HG02981 (cell line): ENCODE measurements at regions not wholly inside any gene's neighbourhood (a gene's known extent, or its start where the extent isn't known, plus 50 kb on each side); places are given as distances from the start of the nearest gene placed in this dataset.
"Not testable (repeated sequence)": the region's sequence is repeated elsewhere in the genome, so short reads cannot be mapped to it uniquely, and the experiment has no call there.

Experiments
- ATAC-seq: cut with Tn5 transposase; IDR thresholded peaks from one replicate; pipeline ENCODE4 v1.9.1; 2021; ENCODE audit warnings: mild to moderate bottlenecking, moderate library complexity; ENCODE audit not compliant: unreplicated experiment

- ATAC-seq, result no peak
These were observed 61.4 kb upstream of the E2F3 start for GRCh38 chr6:20340068-20340848.

GRCh38 chr6:20341096-20341495, 60.6 kb upstream of the E2F3 start:
- no peak for ATAC-seq

DNA sequence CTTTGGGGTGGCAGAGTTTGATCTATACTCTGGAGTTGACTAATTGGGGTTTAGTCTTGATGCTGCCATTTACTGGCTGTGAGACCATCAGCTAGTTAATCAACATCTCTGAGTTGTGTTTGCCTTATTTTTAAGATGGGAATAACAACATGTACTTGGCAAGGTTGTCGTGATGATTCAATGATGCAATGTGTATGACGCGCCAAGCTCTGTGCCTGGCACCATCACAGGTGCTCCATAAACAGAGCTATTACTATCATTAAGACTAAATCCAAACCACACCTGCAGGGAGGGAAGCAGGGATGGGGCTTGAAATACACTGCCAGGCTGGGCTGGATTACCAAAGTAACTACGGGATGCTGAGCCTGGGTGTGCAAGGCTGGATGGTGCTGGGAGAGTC, 60.1 kb upstream of the E2F3 start:
- no peak for ATAC-seq

DNA sequence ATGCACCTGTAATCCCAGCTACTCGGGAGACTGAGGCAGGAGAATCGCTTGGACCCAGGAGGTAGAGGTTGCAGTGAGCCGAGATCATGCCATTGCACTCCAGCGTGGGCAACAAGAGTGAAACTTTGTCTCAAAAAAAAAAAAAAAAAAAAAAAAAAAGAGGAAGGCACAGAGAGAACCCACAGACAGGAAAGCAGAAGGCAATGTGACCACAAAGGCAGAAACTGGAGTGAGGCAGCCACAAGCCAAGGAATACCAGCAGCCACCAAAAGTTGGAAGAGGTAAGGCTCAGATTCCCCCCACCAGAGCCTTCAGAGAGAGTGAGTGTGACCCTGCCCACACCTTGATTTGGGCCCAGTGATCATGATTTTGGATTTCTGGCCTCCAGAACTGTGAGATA, 54.7 kb upstream of the E2F3 start:
- not testable (repeated sequence) for ATAC-seq

DNA sequence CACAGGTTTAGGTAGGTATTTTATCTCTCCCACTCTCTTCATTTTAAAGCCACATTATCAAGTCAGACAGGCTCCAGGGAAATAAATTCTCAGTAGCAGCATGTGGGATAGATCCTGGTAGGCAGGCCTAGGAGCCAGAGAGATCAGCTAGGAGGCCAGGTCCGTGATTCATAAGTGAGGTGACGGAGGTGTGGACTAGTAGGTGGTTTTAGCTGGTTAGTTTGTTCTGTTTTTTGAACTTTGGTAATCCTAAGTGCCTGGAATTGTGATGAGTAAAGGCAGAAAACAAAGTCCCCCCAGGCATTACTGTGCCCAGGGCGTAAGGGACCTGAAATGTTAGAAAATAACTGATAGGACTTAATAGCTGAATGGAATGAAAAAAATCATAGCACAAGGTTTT, 53.6 kb upstream of the E2F3 start:
- no peak for ATAC-seq

DNA sequence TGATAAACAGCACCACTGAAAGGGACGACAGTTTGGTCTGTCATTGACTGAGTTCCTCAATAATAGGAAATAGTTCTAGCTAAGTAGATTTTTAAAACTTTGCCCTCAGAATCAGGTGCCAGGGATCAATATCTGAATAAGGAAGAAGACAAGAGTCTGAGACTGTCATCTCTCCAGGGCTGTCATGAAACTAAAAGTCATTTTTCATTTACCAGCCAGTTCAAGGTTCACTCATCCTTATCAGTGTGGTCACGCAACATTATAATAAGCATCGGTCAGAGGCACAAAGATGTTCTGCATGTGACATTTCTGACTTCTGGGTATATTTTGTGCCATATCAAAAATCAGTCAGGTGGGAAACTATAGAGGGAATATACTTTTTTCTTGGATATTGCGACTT, 52.5 kb upstream of the E2F3 start:
- no peak for ATAC-seq

- ATAC-seq, result no peak
These were observed 51.5 kb upstream of the E2F3 start for GRCh38 chr6:20350215-20350614.

GRCh38 chr6:20351534-20351933, 50.1 kb upstream of the E2F3 start:
- ATAC-seq, result no peak
